HG03159 (cell line): ENCODE measurements at regions not wholly inside any gene's neighbourhood (a gene's known extent, or its start where the extent isn't known, plus 50 kb on each side); places are given as distances from the start of the nearest gene placed in this dataset.
"Not testable (repeated sequence)": the region's sequence is repeated elsewhere in the genome, so short reads cannot be mapped to it uniquely, and the experiment has no call there.

ENCODE experiments used
- ATAC-seq: cut with Tn5 transposase; IDR thresholded peaks from one replicate; pipeline ENCODE4 v1.9.1; 2021; ENCODE audit warnings: mild to moderate bottlenecking, moderate library complexity; ENCODE audit not compliant: unreplicated experiment

GRCh38 chr12:116427200-116427930, 131.8 kb upstream of the MAP1LC3B2 start:
- no peak for ATAC-seq

- no peak for ATAC-seq
Measured at GRCh38 chr12:116429826-116430360, 129.3 kb upstream of the MAP1LC3B2 start.

GRCh38 chr12:116430911-116431565, 128.1 kb upstream of the MAP1LC3B2 start:
- no peak for ATAC-seq

- ATAC-seq = no peak
Measured at GRCh38 chr12:116431677-116432300, 127.4 kb upstream of the MAP1LC3B2 start.

- ATAC-seq = no peak
Measured at GRCh38 chr12:116432314-116432750, 126.8 kb upstream of the MAP1LC3B2 start.

- ATAC-seq = no peak
Measured at GRCh38 chr12:116433249-116433648, 125.9 kb upstream of the MAP1LC3B2 start.

GRCh38 chr12:116434155-116435011, 124.8 kb upstream of the MAP1LC3B2 start:
- no peak for ATAC-seq

- no peak for ATAC-seq
Measured at GRCh38 chr12:116435984-116436383, 123.2 kb upstream of the MAP1LC3B2 start.

GRCh38 chr12:116436561-116437249, 122.5 kb upstream of the MAP1LC3B2 start:
- no peak for ATAC-seq

- ATAC-seq = no peak
Measured at GRCh38 chr12:116441292-116441691, 117.9 kb upstream of the MAP1LC3B2 start.

GRCh38 chr12:116442304-116442703, 116.9 kb upstream of the MAP1LC3B2 start:
- ATAC-seq = no peak

GRCh38 chr12:116442946-116443345, 116.2 kb upstream of the MAP1LC3B2 start:
- no peak for ATAC-seq

- ATAC-seq = no peak
Measured at GRCh38 chr12:116443821-116444589, 115.2 kb upstream of the MAP1LC3B2 start.

- no peak for ATAC-seq
Measured at GRCh38 chr12:116444590-116444943, 114.6 kb upstream of the MAP1LC3B2 start.

GRCh38 chr12:116448165-116448739, 110.9 kb upstream of the MAP1LC3B2 start:
- no peak for ATAC-seq

GRCh38 chr12:116450406-116450910, 108.7 kb upstream of the MAP1LC3B2 start:
- no peak for ATAC-seq

- ATAC-seq = not testable (repeated sequence)
Measured at GRCh38 chr12:116452975-116453374, 106.2 kb upstream of the MAP1LC3B2 start.

GRCh38 chr12:116453631-116454030, 105.5 kb upstream of the MAP1LC3B2 start:
- ATAC-seq = no peak

- ATAC-seq = no peak
Measured at GRCh38 chr12:116454076-116454475, 105.1 kb upstream of the MAP1LC3B2 start.
